H1 (cell line): ENCODE measurements at regions not wholly inside any gene's neighbourhood (a gene's known extent, or its start where the extent isn't known, plus 50 kb on each side); places are given as distances from the start of the nearest gene placed in this dataset.

Source experiments
- CTCF ChIA-PET: fragments of 300-600 bp; sonication (Branson Sonifier 250); formaldehyde crosslinking; loops from one replicate; lab custom pipeline; 2021; ENCODE audit not compliant: partially characterized antibody; lab: Charles Lee
- POLR2A ChIA-PET: fragments of 300-600 bp; sonication (Branson Sonifier 250); formaldehyde crosslinking; loops from one replicate; lab custom pipeline; 2021; ENCODE audit warnings: inconsistent platforms; ENCODE audit not compliant: partially characterized antibody; lab: Charles Lee
- DNase-seq, 2 experiments: peaks; one replicate each; pipeline versions ENCODE4 v3.0.0 to v3.0.0-alpha.2; 2010 to 2022; ENCODE audit warnings: low spot score in 2 of 2, low read depth in 1 of 2, mixed read lengths in 1 of 2
- FAIRE-seq: peaks from 2 replicates; lab custom pipeline; 2011; peaks lifted over from hg19 to GRCh38; lab: Jason Lieb, UNC
- H2AFZ ChIP-seq: 2 replicates; pipeline ENCODE4 v1.8.1; 2012; ENCODE audit warnings: low read length, inconsistent platforms
- H2AK5ac ChIP-seq: 2 replicates; pipeline ENCODE4 v1.6.1; 2013; ENCODE audit warnings: low read depth, low read length
- H2BK120ac ChIP-seq: replicated peaks from 2 replicates; pipeline ENCODE3; 2013; ENCODE audit warnings: low read depth, low read length, inconsistent platforms
- H2BK12ac ChIP-seq: 2 replicates; pipeline ENCODE4 v1.6.1; 2013; ENCODE audit warnings: low read depth, low read length
- H2BK15ac ChIP-seq: 2 replicates; pipeline ENCODE4 v1.6.1; 2013; ENCODE audit warnings: low read length
- H2BK20ac ChIP-seq: 2 replicates; pipeline ENCODE4 v1.6.1; 2013; ENCODE audit warnings: low read length
- H2BK5ac ChIP-seq: 2 replicates; pipeline ENCODE4 v1.6.1; 2013; ENCODE audit warnings: low read depth, low read length
- H3K14ac ChIP-seq: 2 replicates; pipeline ENCODE4 v1.6.1; 2013; ENCODE audit warnings: inconsistent platforms; ENCODE audit not compliant: insufficient read length
- H3K18ac ChIP-seq: 2 replicates; pipeline ENCODE4 v1.6.1; 2013; ENCODE audit warnings: low read length; ENCODE audit errors: extremely low read depth
- H3K23ac ChIP-seq: 2 replicates; pipeline ENCODE4 v1.6.1; 2013; ENCODE audit warnings: inconsistent platforms; ENCODE audit not compliant: insufficient read length
- H3K23me2 ChIP-seq: 2 replicates; pipeline ENCODE4 v1.6.1; 2013; ENCODE audit warnings: low read depth, low read length
- H3K27ac ChIP-seq: 2 replicates; pipeline ENCODE4 v1.6.1; 2011; ENCODE audit warnings: low read depth, low read length, inconsistent platforms
- H3K27me3 ChIP-seq, 4 experiments: replicated peaks in 1 of 4; 1 replicate in 1 of 4; 2 replicates in 3 of 4; pipeline versions ENCODE4 v1.6.1 to v1.8.1; 2011 to 2013; ENCODE audit warnings: low read length in 3 of 4, mild to moderate bottlenecking in 3 of 4, inconsistent platforms in 2 of 4, mixed read lengths in 2 of 4, moderate library complexity in 1 of 4; ENCODE audit not compliant: control insufficient read depth in 3 of 4, insufficient read depth in 3 of 4; ENCODE audit errors: extremely low read depth in 1 of 4
- H3K36me3 ChIP-seq, 4 experiments: 2 replicates each; pipeline versions ENCODE4 v1.6.1 to v1.8.1; 2011 to 2013; ENCODE audit warnings: mild to moderate bottlenecking in 4 of 4, low read length in 3 of 4, moderate library complexity in 2 of 4, control low read depth in 1 of 4, inconsistent platforms in 1 of 4; ENCODE audit not compliant: insufficient read depth in 4 of 4, control insufficient read depth in 2 of 4
- H3K4ac ChIP-seq: replicated peaks from 2 replicates; pipeline ENCODE3; 2013; ENCODE audit warnings: low read length, low read depth, mixed read lengths, inconsistent platforms; ENCODE audit not compliant: insufficient read length
- H3K4me1 ChIP-seq, 4 experiments: replicated peaks in 1 of 4; 1 replicate in 1 of 4; 2 replicates in 3 of 4; pipeline versions ENCODE4 v1.6.1 to v1.8.1; 2011 to 2013; ENCODE audit warnings: low read length in 3 of 4, inconsistent platforms in 2 of 4, mixed read lengths in 1 of 4; ENCODE audit not compliant: insufficient read depth in 4 of 4, control insufficient read depth in 3 of 4
- H3K4me2 ChIP-seq, 2 experiments: 2 replicates each; pipeline versions ENCODE4 v1.6.1 to v1.8.1; 2011 to 2013; ENCODE audit warnings: low read depth in 2 of 2, low read length in 2 of 2, control low read depth in 1 of 2, inconsistent platforms in 1 of 2, mild to moderate bottlenecking in 1 of 2; ENCODE audit not compliant: insufficient read depth in 1 of 2
- H3K4me3 ChIP-seq, 4 experiments: fragments of 200-600, 300-600 bp in 1 of 4; sonication (generic), shearing (Covaris generic), sonication (Bioruptor Twin) in 1 of 4; 2 replicates each; pipeline versions ENCODE4 v1.5.1 to v1.8.1; 2011 to 2016; ENCODE audit warnings: low read length in 4 of 4, low read depth in 3 of 4, control low read depth in 2 of 4, inconsistent platforms in 2 of 4, mild to moderate bottlenecking in 2 of 4, mixed read lengths in 1 of 4, moderate library complexity in 1 of 4; ENCODE audit not compliant: insufficient read depth in 2 of 4; ENCODE audit errors: extremely low read depth in 1 of 4
- H3K56ac ChIP-seq: replicated peaks from 2 replicates; pipeline ENCODE3; 2013; ENCODE audit warnings: low read depth, mild to moderate bottlenecking, mixed read lengths, low read length, inconsistent platforms; ENCODE audit not compliant: insufficient read length
- H3K79me1 ChIP-seq: 2 replicates; pipeline ENCODE4 v1.6.1; 2013; ENCODE audit warnings: low read depth, low read length, control low read depth
- H3K79me2 ChIP-seq, 2 experiments: 2 replicates each; pipeline versions ENCODE4 v1.6.1 to v1.8.1; 2012 to 2013; ENCODE audit warnings: low read length in 2 of 2, mild to moderate bottlenecking in 2 of 2, inconsistent platforms in 1 of 2; ENCODE audit not compliant: insufficient read depth in 2 of 2, control insufficient read depth in 1 of 2
- H3K9ac ChIP-seq, 4 experiments: replicated peaks in 1 of 4; 1 replicate in 1 of 4; 2 replicates in 3 of 4; pipeline versions ENCODE4 v1.6.1 to v1.8.1; 2011 to 2013; ENCODE audit warnings: low read depth in 3 of 4, low read length in 3 of 4, control low read depth in 2 of 4, mild to moderate bottlenecking in 2 of 4, moderate library complexity in 2 of 4, inconsistent platforms in 1 of 4; ENCODE audit errors: extremely low read depth in 1 of 4
- H3K9me3 ChIP-seq, 2 experiments: 2 replicates each; pipeline versions ENCODE4 v1.6.1 to v1.8.1; 2012 to 2013; ENCODE audit warnings: mild to moderate bottlenecking in 2 of 2, moderate library complexity in 2 of 2, control low read depth in 1 of 2, inconsistent platforms in 1 of 2, low read depth in 1 of 2, low read length in 1 of 2, mixed read lengths in 1 of 2; ENCODE audit not compliant: insufficient read depth in 2 of 2
- H4K20me1 ChIP-seq, 2 experiments: replicated peaks in 1 of 2; 2 replicates each; pipeline versions ENCODE3 to v1.8.1; 2011 to 2013; ENCODE audit warnings: inconsistent platforms in 2 of 2, low read length in 2 of 2, mild to moderate bottlenecking in 1 of 2; ENCODE audit not compliant: insufficient read depth in 2 of 2, control insufficient read depth in 1 of 2
- H4K5ac ChIP-seq: 2 replicates; pipeline ENCODE4 v1.6.1; 2013; ENCODE audit warnings: low read length, low read depth, mixed read lengths, inconsistent platforms; ENCODE audit not compliant: insufficient read length
- H4K8ac ChIP-seq: 2 replicates; pipeline ENCODE4 v1.8.0; 2013; ENCODE audit warnings: mild to moderate bottlenecking, moderate library complexity, low read length, inconsistent platforms; ENCODE audit not compliant: insufficient read depth; ENCODE audit errors: extremely low read depth
- H4K91ac ChIP-seq: replicated peaks from 2 replicates; pipeline ENCODE3; 2013; ENCODE audit warnings: low read length, mixed read lengths, inconsistent platforms; ENCODE audit not compliant: insufficient read length
- SUZ12 ChIP-seq: fragments of 200-600 bp; sonication (generic); IDR thresholded peaks from 2 replicates; pipeline ENCODE4 v1.6.1; 2012; ENCODE audit warnings: mild to moderate bottlenecking, inconsistent platforms, low read length, moderate library complexity, mixed read lengths
- WGBS, 2 experiments: shearing (Covaris generic) in 1 of 2; methylation state at CpG; one replicate each; pipeline versions ENCODE4 v1.1.6 to v1.1.7; 2013 to 2015; ENCODE audit warnings: low lambda C conversion rate in 2 of 2, mixed read lengths in 2 of 2, inconsistent platforms in 1 of 2, low coverage in 1 of 2, missing lambda C conversion rate in 1 of 2; ENCODE audit not compliant: insufficient replicate concordance in 2 of 2, insufficient coverage in 1 of 2, insufficient read length in 1 of 2; ENCODE audit errors: extremely low coverage in 1 of 2, missing lambda C conversion rate in 1 of 2; 5-methylcytosine and 5-hydroxymethylcytosine counted together

- Histone ChIP-seq H3K79me1 (no peaks in the 10 kb centered on the region), H3K23ac (no peak overlapping the region), H3K4ac (no peak overlapping the region), H3K9ac (no peak overlapping the region), H3K79me2 (no peaks in the 10 kb centered on the region), H2BK5ac (no peak overlapping the region), H3K27ac (no peak overlapping the region), H4K20me1 (no peaks in the 10 kb centered on the region), H3K4me1 (peaks cover 0 to 5% (median 0%) of the 10 kb centered on the region in 4 experiments; a peak in 3 of 7 replicates), H2BK15ac (no peak overlapping the region), H3K9me3 (peaks cover 3 to 8% of the 10 kb centered on the region in 2 experiments), H3K27me3 (no peaks in the 10 kb centered on the region), H2AFZ (no peak overlapping the region), H4K8ac (no peak overlapping the region), H2AK5ac (no peak overlapping the region), H2BK12ac (no peak overlapping the region), H4K91ac (no peak overlapping the region), H3K14ac (no peak overlapping the region), H3K23me2 (no peaks in the 10 kb centered on the region), H2BK20ac (no peak overlapping the region), H3K36me3 (no peaks in the 10 kb centered on the region), H3K4me2 (no peak overlapping the region), H3K18ac (no peak overlapping the region), H3K4me3 (no peak overlapping the region), H2BK120ac (no peak overlapping the region), H4K5ac (no peak overlapping the region), H3K56ac (no peak overlapping the region)
- DNase-seq (peak in 1 of 2 experiments; percentile 11), FAIRE-seq (no peak)
- CTCF ChIA-PET = interaction anchor here (1.3 to 4.0 kb wide), 2 partner anchors 13 to 22 kb away, joined by 5 to 18 read pairs; no protein-coding TSS in a partner anchor
- WGBS, 2 experiments = 93% methylated on average over 2 of the region's 2 CpGs; no CpG with 5 or more reads in 1 of the 2 experiments
- POLR2A ChIA-PET = interaction anchor here (1.1 kb wide), 1 partner anchor 216 kb away, joined by 3 read pairs; no protein-coding TSS in a partner anchor
- TF ChIP-seq SUZ12 = no peak
Observed at GRCh38 chr4:128596853-128597252, 212.6 kb upstream of the JADE1 start.
